ENCODE measurements at regions not wholly inside any gene's neighbourhood (a gene's known extent, or its start where the extent isn't known, plus 50 kb on each side); places are given as distances from the start of the nearest gene placed in this dataset.

- TF ChIP-seq CHD7 (IDR thresholded peaks at IDR 0.05; ENCODE audit: insufficient replicate concordance, low read length): no peak
- no peak for TF ChIP-seq POLR2AphosphoS5 (IDR thresholded peaks at IDR 0.05; ENCODE audit: low read depth, low read length)
- no peak for TF ChIP-seq CREB1 (IDR thresholded peaks at IDR 0.05)
- TF ChIP-seq NANOG (IDR thresholded peaks at IDR 0.05; ENCODE audit: insufficient read depth, low read depth, low read length, poor library complexity, severe bottlenecking): no peak
- TF ChIP-seq SAP30 (IDR thresholded peaks at IDR 0.05; ENCODE audit: insufficient read depth, insufficient replicate concordance, low read length): no peak
- no peak for TF ChIP-seq KDM1A (IDR thresholded peaks at IDR 0.05; ENCODE audit: borderline replicate concordance, low read length)
- TF ChIP-seq BRCA1 (IDR thresholded peaks at IDR 0.05; ENCODE audit: low read depth, low read length): no peak
- no peak for TF ChIP-seq ZNF274 (IDR thresholded peaks at IDR 0.05; ENCODE audit: borderline replicate concordance, extremely low read depth, low read length)
These were observed 502.3 kb downstream of the SH2D4B start (continued) for GRCh38 chr10:81040031-81040430.
